ENCODE measurements at regions not wholly inside any gene's neighbourhood (a gene's known extent, or its start where the extent isn't known, plus 50 kb on each side); places are given as distances from the start of the nearest gene placed in this dataset.

DNA sequence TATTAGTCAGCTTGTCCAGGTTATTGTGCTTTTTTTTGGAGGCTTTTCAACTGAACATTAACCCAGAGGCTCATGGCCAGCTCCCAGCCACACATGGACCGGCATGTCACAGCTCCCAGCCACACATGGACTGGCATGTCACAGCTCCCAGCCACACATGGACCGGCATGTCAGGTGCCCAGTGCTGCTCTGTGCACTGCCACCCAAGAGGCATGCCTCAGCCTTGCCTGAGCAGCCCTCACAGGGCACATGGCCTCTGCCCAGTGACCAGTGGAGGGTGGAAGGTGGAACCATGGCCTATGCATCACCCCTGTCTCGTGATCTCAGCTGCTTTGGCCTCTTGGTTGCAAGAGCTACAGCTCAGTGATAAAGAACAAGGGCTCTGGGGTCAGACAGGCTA lies 119.8 kb downstream of the OAT start:
- TF ChIP-seq ELF1 (IDR thresholded peaks at IDR 0.05; ENCODE audit: borderline replicate concordance, low read depth) (no peak), SP1 (IDR thresholded peaks at IDR 0.05; ENCODE audit: low read depth) (no peak), POLR2A (IDR thresholded peaks at IDR 0.05; ENCODE audit: borderline replicate concordance, extremely low read depth, insufficient read depth, insufficient read length) (no peak), RAD21 (IDR thresholded peaks at IDR 0.05; ENCODE audit: low read depth) (no peak), JUND (IDR thresholded peaks at IDR 0.05) (no peak)
- TF ChIP-seq, protein P1, sequence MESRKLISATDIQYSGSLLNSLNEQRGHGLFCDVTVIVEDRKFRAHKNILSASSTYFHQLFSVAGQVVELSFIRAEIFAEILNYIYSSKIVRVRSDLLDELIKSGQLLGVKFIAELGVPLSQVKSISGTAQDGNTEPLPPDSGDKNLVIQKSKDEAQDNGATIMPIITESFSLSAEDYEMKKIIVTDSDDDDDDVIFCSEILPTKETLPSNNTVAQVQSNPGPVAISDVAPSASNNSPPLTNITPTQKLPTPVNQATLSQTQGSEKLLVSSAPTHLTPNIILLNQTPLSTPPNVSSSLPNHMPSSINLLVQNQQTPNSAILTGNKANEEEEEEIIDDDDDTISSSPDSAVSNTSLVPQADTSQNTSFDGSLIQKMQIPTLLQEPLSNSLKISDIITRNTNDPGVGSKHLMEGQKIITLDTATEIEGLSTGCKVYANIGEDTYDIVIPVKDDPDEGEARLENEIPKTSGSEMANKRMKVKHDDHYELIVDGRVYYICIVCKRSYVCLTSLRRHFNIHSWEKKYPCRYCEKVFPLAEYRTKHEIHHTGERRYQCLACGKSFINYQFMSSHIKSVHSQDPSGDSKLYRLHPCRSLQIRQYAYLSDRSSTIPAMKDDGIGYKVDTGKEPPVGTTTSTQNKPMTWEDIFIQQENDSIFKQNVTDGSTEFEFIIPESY (IDR thresholded peaks at IDR 0.05; ENCODE audit: extremely low read depth, insufficient replicate concordance, low read length) = no peak
- Histone ChIP-seq H3K9me3 (ENCODE audit: control insufficient read depth in 1 of 2, insufficient read depth in 1 of 2, low read depth in 1 of 2, low read length in 2 of 2) (peaks cover 15 to 16% of the 10 kb centered on the region in 2 experiments; a peak in 2 of 4 replicates), H3K4me3 (replicated peaks in 1 of 2; ENCODE audit: low read depth in 1 of 2, low read length in 2 of 2) (no peak overlapping the region), H3K9ac (ENCODE audit: low read length) (no peak overlapping the region), H3K27me3 (ENCODE audit: insufficient read depth, low read length) (no peaks in the 10 kb centered on the region), H3K4me1 (ENCODE audit: control insufficient read depth in 1 of 2, insufficient read depth in 2 of 2, low read length in 2 of 2) (no peaks in the 10 kb centered on the region), H3K79me2 (ENCODE audit: insufficient read depth, low read length) (no peaks in the 10 kb centered on the region), H3K36me3 (ENCODE audit: control insufficient read depth in 1 of 2, insufficient read depth in 2 of 2, low read length in 2 of 2) (no peaks in the 10 kb centered on the region), H4K20me1 (ENCODE audit: insufficient read depth) (no peaks in the 10 kb centered on the region), H3K4me2 (ENCODE audit: low read length) (no peak overlapping the region), H3K27ac (ENCODE audit: low read depth, low read length) (no peak overlapping the region), H3K9me2 (ENCODE audit: insufficient read depth) (no peaks in the 10 kb centered on the region), H2AFZ (ENCODE audit: low read depth, low read length, poor library complexity, severe bottlenecking) (no peak overlapping the region)
- RAD21 ChIA-PET (ENCODE audit: low non-redundant PET in 1 of 2, low total read pairs in 2 of 2, uncharacterized antibody in 2 of 2, unreplicated experiment in 2 of 2) = no interaction called here
- DNase-seq (ENCODE audit: low read depth, low spot score) (no peak), ATAC-seq (no peak)
- POLR2A ChIA-PET = no interaction called here
- no TSS peak for BruUV-seq (replicated peaks)
- intact Hi-C loops (cut with micrococcal nuclease) = no loop called here
- CTCF ChIA-PET = no interaction called here
